Breast epithelium (tissue), 4 donors: ENCODE measurements at regions not wholly inside any gene's neighbourhood (a gene's known extent, or its start where the extent isn't known, plus 50 kb on each side); places are given as distances from the start of the nearest gene placed in this dataset.

ENCODE experiments used
- DNase-seq, 2 donors: peaks; one replicate each; pipeline ENCODE4 v3.0.0-alpha.2; 2019; ENCODE audit warnings: low spot score in 2 of 2
- H3K27ac ChIP-seq, 2 donors: fragments of 200-600 bp; sonication (generic) in 1 of 2; one replicate each; pipeline ENCODE4 v1.5.1; 2016 to 2019; ENCODE audit warnings: mild to moderate bottlenecking in 1 of 2
- H3K27me3 ChIP-seq, 2 donors: fragments of 200-600 bp; sonication (generic) in 1 of 2; one replicate each; pipeline versions ENCODE4 v1.5.1 to v1.6.0; 2017 to 2019; ENCODE audit warnings: control low read depth in 1 of 2, mild to moderate bottlenecking in 1 of 2
- H3K36me3 ChIP-seq: fragments of 200-600 bp; one replicate; pipeline ENCODE4 v1.5.1; 2019
- H3K4me1 ChIP-seq, 2 donors: fragments of 200-600 bp; sonication (generic); one replicate each; pipeline ENCODE4 v1.5.1; 2016 to 2019; ENCODE audit warnings: control low read depth in 1 of 2
- H3K4me3 ChIP-seq, 3 donors: fragments of 200-600 bp; sonication (generic); 1 replicate in 2 of 3; 2 replicates in 1 of 3; pipeline ENCODE4 v1.5.1; 2016 to 2019; ENCODE audit warnings: mild to moderate bottlenecking in 3 of 3, moderate library complexity in 2 of 3
- H3K9me3 ChIP-seq, 2 donors: fragments of 200-600 bp; sonication (generic) in 1 of 2; one replicate each; pipeline ENCODE4 v1.5.1; 2016 to 2019; ENCODE audit warnings: control low read depth in 1 of 2
- POLR2A ChIP-seq: fragments of 450-650 bp; IDR thresholded peaks from one replicate; pipeline ENCODE4 v1.6.1; 2016; ENCODE audit warnings: antibody characterized with exemption, mild to moderate bottlenecking, moderate library complexity
- POLR2AphosphoS5 ChIP-seq, 3 donors: sonication (generic); formaldehyde crosslinking; IDR thresholded peaks; one replicate each; pipeline ENCODE4 v1.6.1; 2017; ENCODE audit warnings: antibody characterized with exemption in 3 of 3
- intact Hi-C: fragments of 100-400 bp; cut with DNase I; formaldehyde crosslinking; loops from one replicate; pipeline ENCODE4 v1.15.1; 2023; ENCODE audit warnings: low total_unique reads
- TF ChIP-seq, protein P1 (sequence below), 3 donors: fragments of 450-650 bp; IDR thresholded peaks; one replicate each; pipeline ENCODE4 v1.5.1; 2016 to 2017; ENCODE audit warnings: antibody characterized with exemption in 3 of 3, mild to moderate bottlenecking in 3 of 3, moderate library complexity in 3 of 3

DNA sequence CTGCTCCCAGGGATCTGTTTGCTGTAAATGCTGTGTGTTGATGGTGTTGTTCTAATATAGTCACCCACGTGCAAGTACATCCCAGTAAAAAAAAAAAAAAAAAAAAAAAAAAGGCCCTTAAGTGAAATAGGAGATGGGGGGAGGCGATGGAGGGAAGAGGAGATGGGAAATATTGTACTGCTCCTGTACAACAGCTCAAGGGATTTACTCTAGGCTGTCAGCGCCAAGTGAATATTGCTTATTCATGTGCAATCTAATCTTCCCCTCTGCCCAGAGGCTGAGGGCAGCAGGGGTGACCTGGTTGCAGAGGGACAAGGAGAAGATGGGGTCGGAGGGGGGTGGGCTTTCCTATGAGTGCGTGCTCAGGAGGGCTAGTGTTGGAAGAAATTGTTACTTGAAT is 206.2 kb upstream of the CADM1 start:
- intact Hi-C loops, result no loop called here
- TF ChIP-seq POLR2AphosphoS5 (IDR thresholded peaks at IDR 0.05) (no peak), POLR2A (no peak)
- TF ChIP-seq, protein P1, sequence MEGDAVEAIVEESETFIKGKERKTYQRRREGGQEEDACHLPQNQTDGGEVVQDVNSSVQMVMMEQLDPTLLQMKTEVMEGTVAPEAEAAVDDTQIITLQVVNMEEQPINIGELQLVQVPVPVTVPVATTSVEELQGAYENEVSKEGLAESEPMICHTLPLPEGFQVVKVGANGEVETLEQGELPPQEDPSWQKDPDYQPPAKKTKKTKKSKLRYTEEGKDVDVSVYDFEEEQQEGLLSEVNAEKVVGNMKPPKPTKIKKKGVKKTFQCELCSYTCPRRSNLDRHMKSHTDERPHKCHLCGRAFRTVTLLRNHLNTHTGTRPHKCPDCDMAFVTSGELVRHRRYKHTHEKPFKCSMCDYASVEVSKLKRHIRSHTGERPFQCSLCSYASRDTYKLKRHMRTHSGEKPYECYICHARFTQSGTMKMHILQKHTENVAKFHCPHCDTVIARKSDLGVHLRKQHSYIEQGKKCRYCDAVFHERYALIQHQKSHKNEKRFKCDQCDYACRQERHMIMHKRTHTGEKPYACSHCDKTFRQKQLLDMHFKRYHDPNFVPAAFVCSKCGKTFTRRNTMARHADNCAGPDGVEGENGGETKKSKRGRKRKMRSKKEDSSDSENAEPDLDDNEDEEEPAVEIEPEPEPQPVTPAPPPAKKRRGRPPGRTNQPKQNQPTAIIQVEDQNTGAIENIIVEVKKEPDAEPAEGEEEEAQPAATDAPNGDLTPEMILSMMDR (IDR thresholded peaks at IDR 0.05), result no peak
- DNase-seq, result no peak

DNA sequence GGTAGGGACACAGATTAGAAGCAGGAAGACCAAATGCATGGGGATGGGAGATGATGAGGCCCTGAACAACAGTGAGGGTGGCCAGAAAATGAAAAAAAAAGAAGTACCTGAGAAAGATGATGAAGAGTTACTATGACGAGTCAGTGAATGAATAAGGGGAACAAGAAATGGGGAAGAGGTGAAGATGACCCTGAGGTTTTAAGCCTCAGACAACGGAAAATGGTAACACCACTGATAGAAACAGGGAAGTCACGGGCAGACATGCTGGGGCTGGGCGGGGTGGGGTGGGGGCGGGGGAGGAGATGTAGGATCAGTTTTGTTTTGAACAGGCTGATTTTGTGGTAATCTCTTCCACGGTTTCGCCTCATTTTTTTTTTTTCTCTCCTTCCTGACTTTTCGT is 205.1 kb upstream of the CADM1 start:
- Histone ChIP-seq H3K4me3 (no peak overlapping the region), H3K4me1 (no peaks in the 10 kb centered on the region), H3K36me3 (no peaks in the 10 kb centered on the region), H3K27me3 (no peaks in the 10 kb centered on the region), H3K27ac (no peak overlapping the region), H3K9me3 (no peaks in the 10 kb centered on the region)
- TF ChIP-seq POLR2AphosphoS5 (IDR thresholded peaks at IDR 0.05), result no peak
- TF ChIP-seq, protein P1 (IDR thresholded peaks at IDR 0.05), result no peak
- no peak for TF ChIP-seq POLR2A
- intact Hi-C loops, result no loop called here
- DNase-seq, result no peak

More for the DNA sequence above, 206.2 kb upstream of the CADM1 start:
- no peaks in the 10 kb centered on the region for H3K9me3 ChIP-seq
- H3K4me3 ChIP-seq, result no peak overlapping the region
- no peaks in the 10 kb centered on the region for H3K27me3 ChIP-seq
- H3K4me1 ChIP-seq, result no peaks in the 10 kb centered on the region
- H3K27ac ChIP-seq, result no peak overlapping the region
- H3K36me3 ChIP-seq, result no peaks in the 10 kb centered on the region

DNA sequence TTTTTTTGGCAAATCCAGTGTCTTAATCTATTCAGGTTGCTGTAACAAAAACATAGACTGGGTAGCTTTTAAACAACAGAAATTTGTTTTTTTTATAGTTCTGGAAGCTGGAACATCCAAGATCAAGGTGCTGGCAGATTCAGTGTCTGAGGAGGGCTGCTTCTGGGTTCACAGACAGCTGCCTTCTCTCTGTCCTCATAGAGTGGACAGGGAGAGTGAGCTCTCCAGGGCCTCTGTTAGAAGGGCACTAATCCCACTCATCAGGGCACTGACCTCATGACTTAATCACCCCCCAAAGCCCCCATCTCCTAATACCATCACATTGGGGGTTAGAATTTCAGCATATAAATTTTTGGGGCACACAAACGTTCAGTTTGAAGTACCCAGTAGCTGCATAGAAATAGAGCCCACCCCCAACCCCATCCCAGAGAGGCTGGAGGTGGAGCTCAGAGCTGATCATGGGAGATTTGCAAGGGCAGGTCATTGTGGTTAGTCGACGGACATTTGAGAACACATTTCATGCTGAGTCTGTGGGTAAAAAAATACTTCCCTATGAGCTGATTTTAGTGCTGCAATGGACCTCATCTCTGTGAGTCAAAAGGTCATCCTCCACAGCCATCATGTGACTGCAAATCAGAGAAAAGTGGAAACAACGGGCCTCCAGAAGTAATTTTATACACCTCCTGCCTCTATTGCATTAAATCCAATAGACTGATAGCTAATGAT is 203.1 kb upstream of the CADM1 start:
- TF ChIP-seq POLR2A (no peak), POLR2AphosphoS5 (IDR thresholded peaks at IDR 0.05) (no peak)
- TF ChIP-seq, protein P1 (IDR thresholded peaks at IDR 0.05), result no peak
- DNase-seq, result no peak
- H3K27me3 ChIP-seq, result no peaks in the 10 kb centered on the region
- H3K36me3 ChIP-seq, result no peaks in the 10 kb centered on the region
- H3K9me3 ChIP-seq, result no peaks in the 10 kb centered on the region
- no peak overlapping the region for H3K27ac ChIP-seq
- no peak overlapping the region for H3K4me3 ChIP-seq
- no peaks in the 10 kb centered on the region for H3K4me1 ChIP-seq
- intact Hi-C loops, result no loop called here

DNA sequence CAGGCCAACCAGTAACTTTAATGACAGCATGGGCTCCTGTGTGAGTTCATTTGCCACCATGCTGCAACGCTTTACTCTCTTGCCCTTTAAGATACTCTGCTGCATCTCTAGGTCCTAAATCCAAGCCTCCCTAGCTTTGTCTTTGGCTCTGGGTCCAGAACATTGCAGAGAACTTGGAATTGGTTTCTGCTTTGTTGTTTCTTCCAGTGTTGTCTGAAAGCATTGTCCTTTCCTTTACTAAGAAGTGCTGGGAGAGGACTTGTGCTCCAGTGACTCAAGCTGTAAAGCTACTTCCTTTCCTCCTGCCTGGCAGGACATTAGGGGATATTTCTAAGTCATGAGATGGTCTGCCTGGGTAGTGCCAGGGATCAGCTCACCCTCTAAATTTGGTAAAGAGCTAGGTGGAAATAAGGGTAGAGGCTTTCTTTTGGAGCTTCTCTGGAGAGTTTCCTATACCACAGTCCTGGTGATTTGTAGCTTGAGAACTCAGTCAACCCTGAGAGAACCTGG is 202.5 kb upstream of the CADM1 start:
- Histone ChIP-seq H3K27ac (no peak overlapping the region), H3K4me1 (no peaks in the 10 kb centered on the region), H3K36me3 (no peaks in the 10 kb centered on the region), H3K27me3 (no peaks in the 10 kb centered on the region), H3K9me3 (no peaks in the 10 kb centered on the region), H3K4me3 (no peak overlapping the region)
- TF ChIP-seq POLR2AphosphoS5 (IDR thresholded peaks at IDR 0.05) (no peak), POLR2A (no peak)
- TF ChIP-seq, protein P1 (IDR thresholded peaks at IDR 0.05), result no peak
- intact Hi-C loops, result no loop called here
- no peak for DNase-seq

DNA sequence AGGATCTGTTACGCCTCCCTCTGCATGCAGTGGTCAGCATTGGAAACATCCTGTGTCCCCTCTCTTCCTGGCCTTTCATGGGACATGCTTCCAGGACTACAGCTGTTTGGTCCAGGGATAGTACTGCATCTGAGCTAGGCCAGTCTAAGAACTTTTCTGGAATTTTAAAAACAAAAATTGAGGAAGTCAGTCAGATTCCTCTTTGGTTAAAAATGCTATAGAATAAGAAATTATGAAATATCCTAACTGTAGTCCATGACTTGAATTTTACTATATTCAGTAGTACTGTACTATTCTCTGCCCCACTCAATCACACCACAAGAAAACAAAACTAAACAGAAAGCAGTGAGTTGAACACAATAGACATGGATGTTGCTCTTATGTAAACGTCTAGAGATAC is 201.0 kb upstream of the CADM1 start:
- intact Hi-C loops, result no loop called here

More for the DNA sequence above, 201.0 kb upstream of the CADM1 start:
- Histone ChIP-seq H3K27me3 (no peaks in the 10 kb centered on the region), H3K36me3 (no peaks in the 10 kb centered on the region), H3K27ac (no peak overlapping the region), H3K4me3 (no peak overlapping the region), H3K4me1 (no peaks in the 10 kb centered on the region), H3K9me3 (no peaks in the 10 kb centered on the region)
- TF ChIP-seq POLR2A, result no peak
- TF ChIP-seq POLR2AphosphoS5 (IDR thresholded peaks at IDR 0.05), result no peak
- TF ChIP-seq, protein P1 (IDR thresholded peaks at IDR 0.05), result no peak
- DNase-seq, result no peak
